Activated CD8-positive, alpha-beta memory T cell treated with anti-CD3 and anti-CD28 coated beads, Interleukin-2, amount 10 ng/mL, durations not matched to agents 7 days and 5 days (primary cell): ENCODE measurements at regions not wholly inside any gene's neighbourhood (a gene's known extent, or its start where the extent isn't known, plus 50 kb on each side); places are given as distances from the start of the nearest gene placed in this dataset.

ENCODE experiments used
- ATAC-seq: fragments of 150-1000 bp; cut with Tn5 transposase; one replicate; pipeline ENCODE4 v1.10.0; 2021; ENCODE audit warnings: moderate library complexity
- CTCF ChIA-PET: fragments of 350-600 bp; sonication (Branson Sonifier 250); formaldehyde crosslinking; loops from one replicate; lab custom pipeline; 2021; ENCODE audit warnings: antibody characterized with exemption; lab: Charles Lee
- DNase-seq: peaks from one replicate; pipeline ENCODE4 v3.0.0-alpha.2; 2020
- H3K27ac Mint-ChIP-seq: one replicate; pipeline ENCODE4 v1.8.0; 2021; ENCODE audit warnings: mild to moderate bottlenecking, mixed read lengths
- H3K27me3 Mint-ChIP-seq: one replicate; pipeline ENCODE4 v1.8.0; 2021; ENCODE audit warnings: mixed read lengths
- H3K36me3 Mint-ChIP-seq: one replicate; pipeline ENCODE4 v1.8.0; 2021; ENCODE audit warnings: mild to moderate bottlenecking, mixed read lengths
- H3K4me1 Mint-ChIP-seq: one replicate; pipeline ENCODE4 v1.8.0; 2021; ENCODE audit warnings: mixed read lengths
- H3K4me3 Mint-ChIP-seq: one replicate; pipeline ENCODE4 v1.8.0; 2021; ENCODE audit warnings: mild to moderate bottlenecking, moderate library complexity, mixed read lengths
- H3K9me3 Mint-ChIP-seq: one replicate; pipeline ENCODE4 v1.8.0; 2022; ENCODE audit warnings: low read depth, mixed read lengths

DNA sequence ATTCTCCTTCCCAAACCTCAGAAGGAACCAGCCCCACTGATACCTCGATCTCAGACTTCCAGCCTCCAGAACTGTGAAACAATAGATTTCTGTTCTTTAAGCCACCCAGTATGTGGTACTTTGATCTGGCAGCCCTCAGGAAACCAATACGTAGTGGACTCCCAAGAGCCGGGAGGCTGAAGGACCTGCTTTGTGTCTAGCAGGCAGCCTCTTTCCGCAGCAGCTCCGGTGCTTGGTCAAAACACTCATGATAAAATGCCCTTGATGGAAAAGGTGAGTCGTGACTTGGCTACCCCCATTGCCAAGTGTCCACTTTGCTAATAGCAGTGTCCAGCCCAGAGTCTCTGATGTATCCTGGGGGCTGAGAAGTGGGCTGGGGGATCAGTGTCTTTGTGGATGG lies 158.8 kb upstream of the TMTC4 start:
- CTCF ChIA-PET, result no interaction called here
- no peak for DNase-seq
- Mint-ChIP-seq H3K27me3 (peaks cover 14% of the 10 kb centered on the region), H3K4me1 (no peaks in the 10 kb centered on the region), H3K4me3 (no peak overlapping the region), H3K27ac (no peak overlapping the region), H3K36me3 (no peaks in the 10 kb centered on the region), H3K9me3 (no peaks in the 10 kb centered on the region)
- no peak for ATAC-seq

- Mint-ChIP-seq H3K27me3 (peaks cover 38% of the 10 kb centered on the region), H3K4me1 (peaks cover 3% of the 10 kb centered on the region)
- no peak for ATAC-seq
Observed at GRCh38 chr13:100828226-100828625, 153.6 kb upstream of the TMTC4 start.

DNA sequence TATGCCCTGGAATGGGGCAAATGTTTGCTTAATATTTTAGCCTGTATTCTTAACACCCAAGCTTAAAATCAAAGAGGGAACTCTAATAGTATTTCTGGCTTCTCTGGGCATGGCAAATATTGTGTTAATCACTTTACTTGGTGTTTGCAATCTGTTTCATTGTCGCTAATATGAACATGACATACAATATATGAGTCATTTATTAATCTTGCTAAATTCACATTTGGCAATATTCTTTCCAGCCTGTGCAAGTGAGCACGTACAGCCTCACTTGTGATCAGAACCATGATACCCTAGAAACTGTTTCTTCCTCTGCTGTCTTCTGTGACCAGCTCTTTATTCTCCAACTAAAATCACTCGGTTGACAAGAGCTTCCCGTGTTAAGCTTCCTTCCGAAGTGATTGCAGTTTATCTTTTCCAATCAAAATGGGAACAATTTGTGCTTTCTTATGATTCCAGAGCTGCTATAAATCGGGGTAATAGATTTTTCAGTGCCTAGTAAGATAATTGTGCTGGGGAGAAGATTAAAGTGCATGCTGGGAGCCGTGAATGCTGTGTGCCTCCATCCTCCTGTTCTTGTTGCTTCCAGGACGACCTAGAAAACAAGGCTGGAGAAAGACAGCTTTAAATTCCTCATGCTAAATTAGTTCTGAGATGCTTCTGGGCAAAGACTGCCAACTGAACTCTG lies 153.0 kb upstream of the TMTC4 start:
- no peaks in the 10 kb centered on the region for H3K36me3 Mint-ChIP-seq
- CTCF ChIA-PET, result no interaction called here
- no peaks in the 10 kb centered on the region for H3K9me3 Mint-ChIP-seq
- no peak overlapping the region for H3K4me3 Mint-ChIP-seq
- ATAC-seq (no peak), DNase-seq (no peak)
- H3K27me3 Mint-ChIP-seq, result peaks cover 33% of the 10 kb centered on the region
- H3K4me1 Mint-ChIP-seq, result peaks cover 3% of the 10 kb centered on the region
- H3K27ac Mint-ChIP-seq, result no peak overlapping the region

More at GRCh38 chr13:100828226-100828625, 153.6 kb upstream of the TMTC4 start:
- no peaks in the 10 kb centered on the region for H3K36me3 Mint-ChIP-seq
- DNase-seq, result no peak
- CTCF ChIA-PET, result no interaction called here
- H3K4me3 Mint-ChIP-seq, result no peak overlapping the region
- H3K27ac Mint-ChIP-seq, result no peak overlapping the region
- H3K9me3 Mint-ChIP-seq, result no peaks in the 10 kb centered on the region

GRCh38 chr13:100826441-100826840 lies 151.8 kb upstream of the TMTC4 start:
- Mint-ChIP-seq H3K4me3 (no peak overlapping the region), H3K9me3 (no peaks in the 10 kb centered on the region), H3K4me1 (peaks cover 3% of the 10 kb centered on the region), H3K36me3 (no peaks in the 10 kb centered on the region), H3K27me3 (peaks cover 31% of the 10 kb centered on the region), H3K27ac (no peak overlapping the region)
- ATAC-seq, result no peak
- no peak for DNase-seq
- CTCF ChIA-PET, result no interaction called here

- H3K4me1 Mint-ChIP-seq, result peaks cover 3% of the 10 kb centered on the region
- H3K27ac Mint-ChIP-seq, result no peak overlapping the region
- CTCF ChIA-PET, result no interaction called here
- no peak for DNase-seq
- no peak for ATAC-seq
- peaks cover 31% of the 10 kb centered on the region for H3K27me3 Mint-ChIP-seq
- H3K9me3 Mint-ChIP-seq, result no peaks in the 10 kb centered on the region
- no peaks in the 10 kb centered on the region for H3K36me3 Mint-ChIP-seq
- no peak overlapping the region for H3K4me3 Mint-ChIP-seq
Observed at GRCh38 chr13:100825557-100825956, 151.0 kb upstream of the TMTC4 start.

DNA sequence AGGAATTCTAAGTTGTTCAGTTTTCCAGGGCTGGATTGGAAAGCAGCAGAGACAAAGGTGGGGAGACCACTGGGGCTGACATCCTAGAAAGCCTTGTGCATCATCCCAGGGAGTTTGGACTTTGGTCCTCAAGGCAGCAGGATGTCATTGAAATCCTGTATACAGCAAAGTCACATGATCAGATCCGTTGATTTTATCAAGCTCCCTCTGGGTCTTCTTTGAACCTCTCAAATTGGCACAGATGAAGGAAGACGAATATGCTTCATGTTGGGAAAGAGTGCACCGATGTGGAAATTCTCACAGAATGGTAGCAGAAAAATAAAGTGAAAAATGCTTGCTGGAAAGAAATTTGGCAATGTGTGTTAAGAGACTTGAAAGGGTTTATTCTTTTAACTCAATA lies 149.8 kb upstream of the TMTC4 start:
- Mint-ChIP-seq H3K9me3 (no peaks in the 10 kb centered on the region), H3K27ac (no peak overlapping the region), H3K4me3 (no peak overlapping the region), H3K27me3 (peaks cover 33% of the 10 kb centered on the region), H3K36me3 (no peaks in the 10 kb centered on the region), H3K4me1 (peaks cover 3% of the 10 kb centered on the region)
- DNase-seq (no peak), ATAC-seq (no peak)
- CTCF ChIA-PET, result no interaction called here

DNA sequence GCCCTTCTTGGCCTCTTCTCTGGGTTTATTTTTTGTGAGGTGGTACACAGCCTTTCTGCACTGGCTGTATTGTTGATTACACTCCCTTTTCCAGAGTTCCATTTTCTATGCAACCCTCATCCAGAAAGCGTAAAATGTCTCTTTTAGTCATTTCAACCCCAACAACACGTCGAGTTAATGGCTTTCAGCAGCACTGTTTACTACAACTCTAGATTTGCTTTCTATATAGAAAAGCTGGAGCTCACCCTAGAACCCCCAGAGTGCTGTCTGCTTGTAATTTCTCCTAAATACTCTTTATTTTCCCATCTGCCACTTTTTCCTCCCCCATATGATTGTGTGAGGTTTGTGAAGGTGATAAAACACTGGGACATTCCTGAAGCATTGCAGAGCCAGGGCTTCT lies 148.9 kb upstream of the TMTC4 start:
- Mint-ChIP-seq H3K4me3 (no peak overlapping the region), H3K4me1 (peaks cover 3% of the 10 kb centered on the region), H3K9me3 (no peaks in the 10 kb centered on the region), H3K27me3 (peaks cover 36% of the 10 kb centered on the region), H3K36me3 (no peaks in the 10 kb centered on the region), H3K27ac (no peak overlapping the region)
- DNase-seq, result no peak
- ATAC-seq, result no peak
- CTCF ChIA-PET, result no interaction called here

GRCh38 chr13:100822871-100823443 lies 148.4 kb upstream of the TMTC4 start:
- CTCF ChIA-PET, result no interaction called here
- H3K9me3 Mint-ChIP-seq, result no peaks in the 10 kb centered on the region
- H3K4me1 Mint-ChIP-seq, result peaks cover 3% of the 10 kb centered on the region
- no peak overlapping the region for H3K4me3 Mint-ChIP-seq
- peaks cover 35% of the 10 kb centered on the region for H3K27me3 Mint-ChIP-seq
- no peaks in the 10 kb centered on the region for H3K36me3 Mint-ChIP-seq
- ATAC-seq (no peak), DNase-seq (no peak)
- H3K27ac Mint-ChIP-seq, result no peak overlapping the region

DNA sequence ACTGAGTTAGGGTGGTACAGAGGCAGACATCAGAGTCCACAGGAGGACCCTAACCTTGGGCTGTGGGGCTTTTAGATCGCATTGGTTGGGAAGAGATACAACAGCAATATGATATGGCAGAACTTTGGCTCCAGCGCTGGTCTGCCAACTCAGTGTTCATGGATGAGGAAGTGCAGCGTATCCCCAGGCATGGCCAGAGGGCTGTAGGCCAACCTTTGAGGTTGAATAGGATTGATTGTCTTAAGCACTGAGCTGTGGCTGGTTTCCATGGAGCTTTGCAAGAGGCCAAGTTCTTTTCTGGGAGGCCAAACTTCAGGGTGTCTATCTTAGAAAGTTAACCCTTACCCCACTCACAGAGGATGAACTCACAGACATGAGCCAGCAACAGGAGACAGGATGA lies 144.1 kb upstream of the TMTC4 start:
- H3K36me3 Mint-ChIP-seq, result no peaks in the 10 kb centered on the region

DNA sequence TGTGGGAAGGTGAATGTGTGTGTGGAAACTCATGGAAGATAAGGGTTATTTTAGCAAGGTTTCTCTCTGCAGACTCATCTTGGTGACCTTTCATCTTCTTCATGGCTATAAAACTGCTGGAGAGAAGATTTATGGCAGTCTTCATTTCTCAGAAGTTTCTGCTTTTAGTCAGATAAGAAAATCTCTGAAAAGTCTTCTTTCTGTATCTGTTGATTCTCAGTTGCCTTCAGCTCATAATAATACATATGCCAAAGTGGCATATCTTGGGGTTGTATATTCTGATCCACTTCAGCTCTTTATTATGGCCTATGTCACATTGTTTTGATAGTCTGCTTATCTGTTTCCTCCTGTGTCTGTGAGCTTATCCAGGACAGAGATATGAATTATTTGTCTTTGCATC lies 143.3 kb upstream of the TMTC4 start:
- Mint-ChIP-seq H3K4me3 (no peak overlapping the region), H3K27me3 (peaks cover 12% of the 10 kb centered on the region), H3K36me3 (no peaks in the 10 kb centered on the region), H3K9me3 (no peaks in the 10 kb centered on the region), H3K27ac (no peak overlapping the region), H3K4me1 (no peaks in the 10 kb centered on the region)
- ATAC-seq (no peak), DNase-seq (no peak)
- CTCF ChIA-PET, result no interaction called here

More for the DNA sequence above, 144.1 kb upstream of the TMTC4 start:
- Mint-ChIP-seq H3K4me1 (no peaks in the 10 kb centered on the region), H3K4me3 (no peak overlapping the region), H3K9me3 (no peaks in the 10 kb centered on the region), H3K27me3 (peaks cover 14% of the 10 kb centered on the region), H3K27ac (no peak overlapping the region)
- DNase-seq, result no peak
- no peak for ATAC-seq
- CTCF ChIA-PET, result no interaction called here

DNA sequence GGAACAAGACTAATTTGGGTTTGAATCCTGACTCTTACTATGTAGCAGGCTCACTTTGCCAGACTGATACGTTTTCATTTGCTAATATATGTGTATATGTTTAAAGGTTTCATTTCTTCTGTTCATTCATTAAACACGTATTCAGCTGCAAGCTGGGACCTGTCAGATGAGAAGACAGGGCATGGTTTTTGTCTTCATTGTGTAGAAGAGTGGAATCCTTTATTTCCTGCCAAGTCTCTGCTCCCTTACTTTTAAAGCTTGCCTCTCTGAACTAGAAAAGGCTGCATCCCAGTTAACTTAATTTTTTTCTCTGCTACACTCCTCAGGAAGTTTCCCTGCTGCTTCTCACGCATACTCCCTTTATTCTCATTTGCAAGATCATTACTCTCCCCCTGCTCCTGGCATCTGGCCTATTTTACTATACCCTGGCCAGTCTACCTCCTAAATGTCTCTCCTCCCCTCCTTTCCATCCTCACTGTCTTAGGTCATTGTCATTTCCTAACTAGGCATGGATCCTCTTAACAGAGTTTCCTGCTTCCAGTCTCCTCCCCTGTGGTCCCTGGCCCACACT lies 141.0 kb upstream of the TMTC4 start:
- ATAC-seq, result no peak
- Mint-ChIP-seq H3K9me3 (no peaks in the 10 kb centered on the region), H3K36me3 (no peaks in the 10 kb centered on the region), H3K4me1 (no peaks in the 10 kb centered on the region), H3K27me3 (peaks cover 20% of the 10 kb centered on the region), H3K4me3 (no peak overlapping the region), H3K27ac (no peak overlapping the region)
- DNase-seq, result no peak
- CTCF ChIA-PET, result no interaction called here

DNA sequence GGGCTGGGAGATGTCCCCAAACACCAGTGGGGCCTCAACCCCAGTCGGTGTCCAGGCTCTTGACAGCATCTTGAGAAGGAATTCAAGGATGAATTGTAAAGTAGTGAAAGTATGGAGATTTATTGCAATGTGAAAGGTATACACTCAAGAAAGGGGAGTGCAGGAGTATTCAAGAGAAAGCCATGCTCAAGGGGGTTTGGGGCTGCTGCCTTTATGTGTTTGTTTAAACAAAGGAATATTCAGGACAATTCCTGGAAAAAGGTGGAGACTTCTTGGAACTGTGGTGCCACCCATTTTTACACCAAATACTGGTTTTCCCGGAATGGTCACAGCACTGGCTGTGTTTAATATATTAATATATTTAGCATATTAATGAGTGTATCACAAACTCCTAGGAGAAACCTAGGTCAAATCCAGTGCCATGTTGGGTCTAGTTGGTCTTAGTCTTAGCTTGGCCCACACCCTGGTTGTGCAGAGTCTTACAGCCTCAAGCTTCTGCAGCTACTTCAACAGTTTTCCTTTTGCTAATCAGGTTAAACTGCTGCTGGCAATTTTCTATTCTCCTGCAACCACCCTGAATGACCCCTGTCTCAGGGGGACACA lies 138.5 kb upstream of the TMTC4 start:
- Mint-ChIP-seq H3K27me3 (peaks cover 29% of the 10 kb centered on the region), H3K4me3 (no peak overlapping the region), H3K36me3 (no peaks in the 10 kb centered on the region), H3K9me3 (no peaks in the 10 kb centered on the region), H3K4me1 (no peaks in the 10 kb centered on the region), H3K27ac (no peak overlapping the region)
- no peak for ATAC-seq
- CTCF ChIA-PET, result no interaction called here
- DNase-seq, result no peak

DNA sequence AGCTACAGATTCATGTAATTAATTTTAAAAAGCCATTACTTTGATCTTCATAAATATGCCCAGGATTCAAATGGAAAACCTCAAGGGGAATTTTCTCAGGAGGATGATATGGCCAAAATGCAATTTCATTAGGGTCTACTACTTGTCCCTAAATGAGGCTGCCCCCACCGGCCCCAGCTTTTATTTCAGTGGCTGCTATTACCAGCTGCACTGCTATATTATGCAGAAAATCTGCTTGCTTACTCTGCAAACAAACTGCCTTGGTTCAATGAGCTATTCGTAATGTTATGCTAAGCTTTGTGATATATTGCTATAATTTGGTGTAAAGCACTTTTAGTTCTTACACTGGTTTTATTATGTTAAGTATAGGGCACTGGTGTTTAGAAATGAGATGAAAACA lies 137.3 kb upstream of the TMTC4 start:
- no peak for ATAC-seq
- Mint-ChIP-seq H3K9me3 (no peaks in the 10 kb centered on the region), H3K27me3 (peaks cover 37% of the 10 kb centered on the region), H3K27ac (no peak overlapping the region), H3K4me3 (no peak overlapping the region), H3K36me3 (no peaks in the 10 kb centered on the region), H3K4me1 (no peaks in the 10 kb centered on the region)
- DNase-seq, result no peak
- CTCF ChIA-PET, result no interaction called here
